Endothelial cell of umbilical vein (primary cell): ENCODE measurements at regions not wholly inside any gene's neighbourhood (a gene's known extent, or its start where the extent isn't known, plus 50 kb on each side); places are given as distances from the start of the nearest gene placed in this dataset. TPM values are rescaled to one million over a fixed set of nuclear protein-coding genes. Genes with fewer than 3 reads are reported as not detected.

Experiments
- BruUV-seq: library from RNA; stranded (reverse); fragments of 400-500 nt; replicated peaks from 2 replicates; lab custom pipeline; 2021; lab: Mats Ljungman, UMichigan
- CTCF ChIA-PET: fragments of 300-600, 350-600 bp; sonication (Branson Sonifier 250); formaldehyde crosslinking; loops from one replicate; lab custom pipeline; 2021; ENCODE audit warnings: antibody characterized with exemption, inconsistent platforms; lab: Charles Lee
- POLR2A ChIA-PET: fragments of 300-600, 350-600 bp; sonication (Branson Sonifier 250); formaldehyde crosslinking; loops from one replicate; lab custom pipeline; 2021; ENCODE audit warnings: antibody characterized with exemption, inconsistent platforms; lab: Charles Lee
- DNase-seq: peaks from one replicate; pipeline ENCODE4 v3.0.0-alpha.2; 2011; ENCODE audit warnings: low read depth, low spot score
- FAIRE-seq: peaks from 2 replicates; lab custom pipeline; 2011; peaks lifted over from hg19 to GRCh38; lab: Jason Lieb, UNC
- H2AFZ ChIP-seq: 2 replicates; pipeline ENCODE4 v1.6.0; 2012; ENCODE audit warnings: low read depth, low read length, control low read depth, inconsistent platforms
- H3K27ac ChIP-seq: 2 replicates; pipeline ENCODE4 v1.5.1; 2011; ENCODE audit warnings: low read depth, mild to moderate bottlenecking, control low read depth, low read length, moderate library complexity; ENCODE audit not compliant: insufficient read depth
- H3K27me3 ChIP-seq, 2 experiments: 2 replicates each; pipeline versions ENCODE4 v1.6.0 to v1.6.1; 2011; ENCODE audit warnings: low read length in 2 of 2, mixed read lengths in 1 of 2; ENCODE audit not compliant: control insufficient read depth in 2 of 2, insufficient read depth in 2 of 2
- H3K36me3 ChIP-seq, 2 experiments: 2 replicates in 1 of 2; 3 replicates in 1 of 2; pipeline ENCODE4 v1.5.1; 2011; ENCODE audit warnings: low read length in 2 of 2, mild to moderate bottlenecking in 1 of 2, moderate library complexity in 1 of 2; ENCODE audit not compliant: control insufficient read depth in 2 of 2, insufficient read depth in 2 of 2; ENCODE audit errors: extremely low read depth in 1 of 2
- H3K4me1 ChIP-seq: 3 replicates; pipeline ENCODE4 v1.5.1; 2011; ENCODE audit warnings: mild to moderate bottlenecking, low read length; ENCODE audit not compliant: control insufficient read depth, insufficient read depth; ENCODE audit errors: extremely low read depth
- H3K4me2 ChIP-seq: 2 replicates; pipeline ENCODE4 v1.6.1; 2011; ENCODE audit warnings: low read length, control low read depth, mixed read lengths; ENCODE audit not compliant: insufficient read depth
- H3K4me3 ChIP-seq, 3 experiments: fragments of 200-600 bp in 1 of 3; sonication (generic), shearing (Covaris generic) in 1 of 3; replicated peaks in 1 of 3; 2 replicates each; pipeline ENCODE4 v1.5.1; 2011 to 2016; ENCODE audit warnings: control low read depth in 3 of 3, low read length in 3 of 3, mild to moderate bottlenecking in 2 of 3, inconsistent platforms in 1 of 3, low read depth in 1 of 3, moderate library complexity in 1 of 3; ENCODE audit not compliant: insufficient read depth in 1 of 3
- H3K79me2 ChIP-seq: 2 replicates; pipeline ENCODE4 v1.6.0; 2012; ENCODE audit warnings: low read length, inconsistent platforms; ENCODE audit not compliant: control insufficient read depth, insufficient read depth
- H3K9ac ChIP-seq: replicated peaks from 2 replicates; pipeline ENCODE3; 2011; ENCODE audit warnings: low read length, control low read depth; ENCODE audit not compliant: insufficient read depth; ENCODE audit errors: extremely low read depth
- H3K9me1 ChIP-seq: replicated peaks from 3 replicates; pipeline ENCODE4 v1.6.0; 2011; ENCODE audit warnings: mild to moderate bottlenecking, low read length; ENCODE audit not compliant: control insufficient read depth, insufficient read depth; ENCODE audit errors: extremely low read depth
- H3K9me3 ChIP-seq: replicated peaks from 2 replicates; pipeline ENCODE4 v1.5.1; 2012; ENCODE audit warnings: low read length, inconsistent platforms; ENCODE audit not compliant: control insufficient read depth, insufficient read depth
- H4K20me1 ChIP-seq: replicated peaks from 2 replicates; pipeline ENCODE3; 2011; ENCODE audit warnings: mild to moderate bottlenecking, low read length; ENCODE audit not compliant: control insufficient read depth, insufficient read depth; ENCODE audit errors: extremely low read depth
- CTCF ChIP-seq, 2 donors: IDR thresholded peaks; 1 replicate in 1 of 2; 2 replicates in 1 of 2; pipeline ENCODE4 v1.5.1; 2011; ENCODE audit warnings: low read length in 2 of 2, mild to moderate bottlenecking in 2 of 2, moderate library complexity in 2 of 2, control low read depth in 1 of 2, inconsistent platforms in 1 of 2, low read depth in 1 of 2; ENCODE audit not compliant: insufficient read depth in 1 of 2; ENCODE audit errors: extremely low read depth in 1 of 2
- EZH2 ChIP-seq: IDR thresholded peaks from 2 replicates; pipeline ENCODE4 v1.6.1; 2012; ENCODE audit warnings: borderline replicate concordance, low read depth, mild to moderate bottlenecking, moderate library complexity, low read length, inconsistent platforms; ENCODE audit not compliant: severe bottlenecking
- FOS ChIP-seq: IDR thresholded peaks from 2 replicates; pipeline ENCODE4 v1.6.1; 2011; ENCODE audit warnings: mild to moderate bottlenecking, low read length, moderate library complexity, borderline replicate concordance; ENCODE audit not compliant: insufficient read depth
- GATA2 ChIP-seq: IDR thresholded peaks from 2 replicates; pipeline ENCODE4 v1.7.0; 2011; ENCODE audit warnings: low read depth, mild to moderate bottlenecking, moderate library complexity, mixed read lengths, low read length; ENCODE audit not compliant: insufficient read length, insufficient read depth
- JUN ChIP-seq: IDR thresholded peaks from 2 replicates; pipeline ENCODE4 v1.6.1; 2011; ENCODE audit warnings: borderline replicate concordance, low read depth; ENCODE audit not compliant: insufficient read length, insufficient read depth
- MAX ChIP-seq: IDR thresholded peaks from 2 replicates; pipeline ENCODE4 v1.6.1; 2011; ENCODE audit not compliant: insufficient read depth, insufficient read length
- MYC ChIP-seq: IDR thresholded peaks from one replicate; pipeline ENCODE4 v1.6.1; 2011; ENCODE audit warnings: mild to moderate bottlenecking, low read depth, low read length
- POLR2A ChIP-seq: IDR thresholded peaks from 2 replicates; pipeline ENCODE4 v1.6.1; 2012; ENCODE audit warnings: low read depth, mild to moderate bottlenecking, control low read depth, low read length
- POLR2AphosphoS5 ChIP-seq: IDR thresholded peaks from 2 replicates; pipeline ENCODE4 v1.6.1; 2012; ENCODE audit warnings: low read depth, mild to moderate bottlenecking, control low read depth, low read length, moderate library complexity; ENCODE audit not compliant: insufficient read depth
- dilution Hi-C: fragments of 300-500 bp; cut with MboI; formaldehyde crosslinking; loops from one replicate; pipeline ENCODE4 v1.15.0; 2019; ENCODE audit warnings: low sequenced_read_pairs; ENCODE audit not compliant: extremely low pct_ligation_motif_present
- intact Hi-C: fragments of 100-400 bp; cut with micrococcal nuclease; formaldehyde crosslinking; loops from one replicate; pipeline ENCODE4 v1.10.0; 2022
- small RNA-seq: library from RNA; depleted of rRNA; stranded (forward); fragments of <200 nt; gene quantifications from one replicate; pipeline ENCODE3, GENCODE V24; 2012; ENCODE audit warnings: low replicate concordance, low read depth; ENCODE audit not compliant: insufficient read depth, insufficient read length

- no peaks in the 10 kb centered on the region for H4K20me1 ChIP-seq
- H3K79me2 ChIP-seq, result no peaks in the 10 kb centered on the region
- intact Hi-C loops (no loop called here), dilution Hi-C loops (no loop called here)
- no peak overlapping the region for H3K9ac ChIP-seq
- no peak overlapping the region for H3K4me2 ChIP-seq
- H3K9me3 ChIP-seq, result no peaks in the 10 kb centered on the region
- no peaks in the 10 kb centered on the region for H3K4me1 ChIP-seq
- H3K27me3 ChIP-seq, result peaks cover 5 to 17% of the 10 kb centered on the region in 2 experiments
- no peak overlapping the region for H2AFZ ChIP-seq
- ChIA-PET CTCF (interaction anchor here (1.0 to 1.6 kb wide), 2 partner anchors 9 to 17 kb away, joined by 4 read pairs; no protein-coding TSS in a partner anchor), POLR2A (no interaction called here)
- no peak for TF ChIP-seq JUN
- no peak for TF ChIP-seq POLR2A
- TF ChIP-seq POLR2AphosphoS5, result no peak
- no peak for TF ChIP-seq EZH2
- TF ChIP-seq CTCF (IDR thresholded peaks at IDR 0.05; ENCODE audit: extremely low read depth in 1 of 2, insufficient read depth in 1 of 2, low read depth in 1 of 2, low read length in 2 of 2), result no peak
- no peak for TF ChIP-seq MAX
- no peak for TF ChIP-seq GATA2
- no peak for TF ChIP-seq MYC
- no peak for TF ChIP-seq FOS
- FAIRE-seq, result no peak
- no peak overlapping the region for H3K27ac ChIP-seq
- no peak overlapping the region for H3K4me3 ChIP-seq
- H3K36me3 ChIP-seq, result no peaks in the 10 kb centered on the region
- no TSS peak for BruUV-seq
- H3K9me1 ChIP-seq, result no peaks in the 10 kb centered on the region
- DNase-seq, result peak; percentile 51
These were observed 51.7 kb upstream of the TBX18 start for GRCh38 chr6:84815896-84816735.

Small RNA genes lying in the stretch of these regions (small RNA-seq; reads per million reads assigned to genes)
- gene AL109941.1, result not detected
